H9 (cell line): ENCODE measurements at regions not wholly inside any gene's neighbourhood (a gene's known extent, or its start where the extent isn't known, plus 50 kb on each side); places are given as distances from the start of the nearest gene placed in this dataset.

ENCODE experiments used
- DNase-seq: peaks from one replicate; pipeline ENCODE4 v3.0.0-alpha.2; 2017
- H2AFZ ChIP-seq: one replicate; pipeline ENCODE4 v1.6.1; 2013; ENCODE audit warnings: mild to moderate bottlenecking, low read length, control low read depth, moderate library complexity
- H2AK5ac ChIP-seq: 2 replicates; pipeline ENCODE4 v1.6.1; 2013; ENCODE audit warnings: low read length, control low read depth, mixed read lengths; ENCODE audit not compliant: insufficient read length
- H2BK120ac ChIP-seq: one replicate; pipeline ENCODE4 v1.6.1; 2013; ENCODE audit warnings: low read depth, mild to moderate bottlenecking, low read length, control low read depth, inconsistent platforms; ENCODE audit not compliant: poor library complexity, severe bottlenecking
- H2BK12ac ChIP-seq: 2 replicates; pipeline ENCODE4 v1.6.1; 2013; ENCODE audit warnings: low read length, control low read depth, mixed read lengths, low read depth; ENCODE audit not compliant: insufficient read length
- H2BK15ac ChIP-seq: 2 replicates; pipeline ENCODE4 v1.6.1; 2013; ENCODE audit warnings: low read depth, low read length, control low read depth
- H2BK20ac ChIP-seq: one replicate; pipeline ENCODE4 v1.6.1; 2013; ENCODE audit warnings: low read depth, mild to moderate bottlenecking, low read length, control low read depth, inconsistent platforms; ENCODE audit not compliant: poor library complexity, severe bottlenecking
- H2BK5ac ChIP-seq: 2 replicates; pipeline ENCODE4 v1.6.1; 2013; ENCODE audit warnings: low read length, control low read depth, mixed read lengths; ENCODE audit not compliant: insufficient read length
- H3K14ac ChIP-seq: 2 replicates; pipeline ENCODE4 v1.6.1; 2013; ENCODE audit warnings: low read length, control low read depth; ENCODE audit not compliant: insufficient read depth
- H3K18ac ChIP-seq: 2 replicates; pipeline ENCODE4 v1.6.1; 2013; ENCODE audit warnings: low read depth, mild to moderate bottlenecking, mixed read lengths, low read length, control low read depth; ENCODE audit not compliant: insufficient read length
- H3K23ac ChIP-seq: 2 replicates; pipeline ENCODE4 v1.6.1; 2013; ENCODE audit warnings: low read length, control low read depth, mixed read lengths, low read depth; ENCODE audit not compliant: insufficient read length
- H3K23me2 ChIP-seq: 2 replicates; pipeline ENCODE4 v1.6.1; 2013; ENCODE audit warnings: low read depth, mild to moderate bottlenecking, mixed read lengths, low read length, control low read depth; ENCODE audit not compliant: insufficient read length, poor library complexity, severe bottlenecking
- H3K27ac ChIP-seq: 2 replicates; pipeline ENCODE4 v1.5.1; 2013; ENCODE audit warnings: low read length, control low read depth, mixed read lengths, low read depth; ENCODE audit not compliant: insufficient read length
- H3K27me3 ChIP-seq: 2 replicates; pipeline ENCODE4 v1.6.1; 2013; ENCODE audit warnings: low read length, control low read depth, inconsistent platforms; ENCODE audit not compliant: insufficient read depth
- H3K4ac ChIP-seq: 2 replicates; pipeline ENCODE4 v1.6.1; 2013; ENCODE audit warnings: low read depth, mild to moderate bottlenecking, control low read depth, inconsistent platforms, low read length, moderate library complexity
- H3K4me1 ChIP-seq: 2 replicates; pipeline ENCODE4 v1.6.1; 2013; ENCODE audit warnings: low read length, control low read depth, inconsistent platforms; ENCODE audit not compliant: insufficient read depth
- H3K4me2 ChIP-seq: 2 replicates; pipeline ENCODE4 v1.6.1; 2013; ENCODE audit warnings: low read length, control low read depth, mixed read lengths; ENCODE audit not compliant: insufficient read length, insufficient read depth
- H3K56ac ChIP-seq: 2 replicates; pipeline ENCODE4 v1.6.1; 2013; ENCODE audit warnings: low read depth, mild to moderate bottlenecking, mixed read lengths, low read length, control low read depth; ENCODE audit not compliant: insufficient read length
- H3K79me1 ChIP-seq: 2 replicates; pipeline ENCODE4 v1.6.1; 2013; ENCODE audit warnings: low read depth, mild to moderate bottlenecking, moderate library complexity, low read length, control low read depth, inconsistent platforms; ENCODE audit not compliant: insufficient read depth, poor library complexity, severe bottlenecking
- H3K79me2 ChIP-seq: 2 replicates; pipeline ENCODE4 v1.6.1; 2013; ENCODE audit warnings: low read length, control low read depth, inconsistent platforms; ENCODE audit not compliant: insufficient read depth
- H3K9ac ChIP-seq: 2 replicates; pipeline ENCODE4 v1.6.1; 2013; ENCODE audit warnings: low read length, control low read depth, mixed read lengths; ENCODE audit not compliant: insufficient read length; ENCODE audit errors: extremely low read depth
- H3K9me3 ChIP-seq: one replicate; pipeline ENCODE4 v1.6.1; 2013; ENCODE audit warnings: low read depth, low read length, inconsistent platforms; ENCODE audit not compliant: control insufficient read depth
- H3T11ph ChIP-seq: one replicate; pipeline ENCODE4 v1.6.1; 2013; ENCODE audit warnings: mild to moderate bottlenecking, low read length, control low read depth, inconsistent platforms
- H4K20me1 ChIP-seq: one replicate; pipeline ENCODE4 v1.6.1; 2013; ENCODE audit not compliant: control insufficient read depth, insufficient read length, insufficient read depth
- H4K5ac ChIP-seq: 2 replicates; pipeline ENCODE4 v1.6.1; 2013; ENCODE audit warnings: low read depth, mild to moderate bottlenecking, mixed read lengths, low read length, control low read depth; ENCODE audit not compliant: insufficient read length
- H4K8ac ChIP-seq: replicated peaks from 2 replicates; pipeline ENCODE4 v1.6.1; 2013; ENCODE audit warnings: low read length, control low read depth, mixed read lengths, low read depth; ENCODE audit not compliant: insufficient read length
- H4K91ac ChIP-seq: 2 replicates; pipeline ENCODE4 v1.6.1; 2013; ENCODE audit warnings: low read depth, mild to moderate bottlenecking, moderate library complexity, mixed read lengths, low read length, control low read depth; ENCODE audit not compliant: insufficient read length
- H3K27ac Mint-ChIP-seq, 3 experiments: 2 replicates in 2 of 3; 3 replicates in 1 of 3; pipeline ENCODE4 v1.8.0; 2020 to 2021; ENCODE audit warnings: mixed read lengths in 3 of 3, mild to moderate bottlenecking in 1 of 3, moderate library complexity in 1 of 3
- H3K27me3 Mint-ChIP-seq: 2 replicates; pipeline ENCODE4 v1.8.0; 2021; ENCODE audit warnings: low read depth, mild to moderate bottlenecking, moderate library complexity, mixed read lengths
- H3K36me3 Mint-ChIP-seq, 3 experiments: 2 replicates in 2 of 3; 3 replicates in 1 of 3; pipeline ENCODE4 v1.8.0; 2020 to 2021; ENCODE audit warnings: low read depth in 3 of 3, mixed read lengths in 3 of 3; ENCODE audit not compliant: insufficient read depth in 1 of 3
- H3K4me1 Mint-ChIP-seq, 2 experiments: 2 replicates each; pipeline ENCODE4 v1.8.0; 2020; ENCODE audit warnings: mixed read lengths in 2 of 2
- H3K4me3 Mint-ChIP-seq, 2 experiments: 2 replicates in 1 of 2; 3 replicates in 1 of 2; pipeline ENCODE4 v1.8.0; 2020 to 2021; ENCODE audit warnings: mild to moderate bottlenecking in 2 of 2, mixed read lengths in 2 of 2, moderate library complexity in 1 of 2
- H3K9me3 Mint-ChIP-seq, 2 experiments: 2 replicates in 1 of 2; 3 replicates in 1 of 2; pipeline ENCODE4 v1.8.0; 2020; ENCODE audit warnings: mild to moderate bottlenecking in 2 of 2, mixed read lengths in 2 of 2, moderate library complexity in 1 of 2
- CTCF ChIP-seq: fragments of 200-600 bp; sonication (generic); conservative IDR thresholded peaks from 3 replicates; pipeline ENCODE4 v1.8.0; 2021; ENCODE audit warnings: antibody characterized with exemption, mild to moderate bottlenecking
- WGBS: extraction: QIAGEN DNeasy Blood & Tissue Kit; methylation state at CpG from one replicate; pipeline ENCODE4 v1.1.7; 2013; ENCODE audit warnings: missing lambda C conversion rate, low lambda C conversion rate, mixed read lengths; ENCODE audit not compliant: insufficient read length; ENCODE audit errors: extremely low coverage; 5-methylcytosine and 5-hydroxymethylcytosine counted together

GRCh38 chr12:30090258-30090657, 306.5 kb upstream of the TMTC1 start:
- no peak overlapping the region for H2BK12ac ChIP-seq
- no peak overlapping the region for H2BK120ac ChIP-seq
- H3K79me1 ChIP-seq = no peaks in the 10 kb centered on the region
- H3K4me1 ChIP-seq = no peaks in the 10 kb centered on the region
- H2BK5ac ChIP-seq = no peak overlapping the region
- Mint-ChIP-seq H3K9me3 (no peaks in the 10 kb centered on the region), H3K27ac (no peak overlapping the region; a peak in 1 of 7 replicates), H3K27me3 (no peaks in the 10 kb centered on the region), H3K4me3 (no peak overlapping the region), H3K4me1 (no peaks in the 10 kb centered on the region), H3K36me3 (no peaks in the 10 kb centered on the region)
- no peak overlapping the region for H2AK5ac ChIP-seq
- no peaks in the 10 kb centered on the region for H3K27me3 ChIP-seq
- H3K14ac ChIP-seq = no peak overlapping the region
- no peak overlapping the region for H3K18ac ChIP-seq
- no CpG with 5 or more reads among the region's 2 CpGs for WGBS
- H3T11ph ChIP-seq = no peak overlapping the region
- H3K4me2 ChIP-seq = no peak overlapping the region
- no peak overlapping the region for H3K27ac ChIP-seq
- no peaks in the 10 kb centered on the region for H3K9me3 ChIP-seq
- H4K20me1 ChIP-seq = no peaks in the 10 kb centered on the region
- no peaks in the 10 kb centered on the region for H3K23me2 ChIP-seq
- no peaks in the 10 kb centered on the region for H3K79me2 ChIP-seq
- H3K23ac ChIP-seq = no peak overlapping the region
- H2AFZ ChIP-seq = no peak overlapping the region
- no peak overlapping the region for H4K8ac ChIP-seq
- H4K91ac ChIP-seq = no peak overlapping the region
- no peak for DNase-seq
- no peak overlapping the region for H3K4ac ChIP-seq
- H2BK20ac ChIP-seq = no peak overlapping the region
- H3K9ac ChIP-seq = no peak overlapping the region
- no peak for TF ChIP-seq CTCF
- no peak overlapping the region for H4K5ac ChIP-seq
- H2BK15ac ChIP-seq = no peak overlapping the region
- no peak overlapping the region for H3K56ac ChIP-seq
